Left renal pelvis (tissue), 4 donors: ENCODE measurements at regions not wholly inside any gene's neighbourhood (a gene's known extent, or its start where the extent isn't known, plus 50 kb on each side); places are given as distances from the start of the nearest gene placed in this dataset.
A peak's percentile ranks its signal among the peaks of the same experiment; 100 is the strongest.
"Not testable (repeated sequence)": the region's sequence is repeated elsewhere in the genome, so short reads cannot be mapped to it uniquely, and the experiment has no call there.

Source experiments
- DNase-seq, 4 donors: peaks; one replicate each; pipeline ENCODE4 v3.0.0-alpha.2; 2013; ENCODE audit warnings: low read depth in 4 of 4, low spot score in 3 of 4

DNA sequence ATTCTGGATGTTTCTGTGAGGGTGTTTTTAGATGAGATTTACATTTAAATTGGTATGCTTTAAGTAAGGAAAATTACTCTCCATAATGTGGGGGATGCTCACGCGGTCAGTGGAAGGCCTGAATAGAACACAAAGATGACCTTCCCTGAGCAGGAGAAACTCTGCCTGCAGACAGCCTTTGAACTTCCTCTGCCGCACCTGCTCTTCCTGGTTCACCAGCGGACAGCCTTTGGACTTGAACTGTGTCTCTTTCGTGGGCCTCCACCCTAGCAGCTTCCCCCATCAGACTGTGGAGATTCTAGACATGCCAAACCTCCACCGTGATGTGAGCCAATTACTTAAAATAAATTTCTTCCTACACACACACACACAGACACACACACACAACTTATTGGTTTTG lies 210.7 kb downstream of the EFCAB11 start:
- DNase-seq = no peak

DNA sequence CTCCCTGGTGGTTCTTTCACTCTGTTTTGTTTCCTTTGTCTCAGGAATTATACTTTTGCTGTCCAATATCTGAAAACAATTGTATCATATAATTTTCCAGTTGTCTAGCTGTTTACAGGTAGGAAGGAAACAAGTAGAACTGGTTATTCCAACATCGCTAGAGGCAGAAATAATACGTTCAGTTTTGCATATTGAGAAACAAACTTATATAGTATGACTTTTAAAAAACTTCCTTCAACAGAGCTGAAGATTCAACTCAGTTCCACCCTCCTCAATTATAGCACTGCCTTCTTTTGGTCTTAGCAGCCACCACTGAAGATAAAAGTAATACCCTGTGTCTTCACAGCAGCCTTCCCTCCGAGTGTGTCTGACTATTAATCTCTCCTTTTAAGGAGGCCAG lies 214.3 kb downstream of the EFCAB11 start:
- DNase-seq = no peak

DNA sequence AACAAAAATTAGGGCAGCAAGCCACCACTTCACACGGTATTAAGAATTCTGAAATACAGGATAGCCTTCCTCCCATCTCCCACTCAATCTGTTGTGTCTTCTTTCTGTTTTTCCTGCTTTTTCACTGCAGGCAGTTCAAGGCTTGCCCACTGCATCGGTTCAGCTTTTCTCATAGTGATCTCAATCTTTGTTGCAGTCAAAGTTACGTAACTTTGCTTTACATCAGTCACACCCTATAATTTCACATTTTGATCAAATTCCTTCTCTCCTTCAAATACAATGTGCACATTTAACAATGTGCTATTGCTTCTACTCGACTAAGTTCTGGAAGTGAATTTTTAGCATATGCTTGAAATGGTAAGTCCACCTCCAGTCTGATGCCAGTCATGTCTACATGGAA lies 217.6 kb downstream of the EFCAB11 start:
- no peak for DNase-seq

DNA sequence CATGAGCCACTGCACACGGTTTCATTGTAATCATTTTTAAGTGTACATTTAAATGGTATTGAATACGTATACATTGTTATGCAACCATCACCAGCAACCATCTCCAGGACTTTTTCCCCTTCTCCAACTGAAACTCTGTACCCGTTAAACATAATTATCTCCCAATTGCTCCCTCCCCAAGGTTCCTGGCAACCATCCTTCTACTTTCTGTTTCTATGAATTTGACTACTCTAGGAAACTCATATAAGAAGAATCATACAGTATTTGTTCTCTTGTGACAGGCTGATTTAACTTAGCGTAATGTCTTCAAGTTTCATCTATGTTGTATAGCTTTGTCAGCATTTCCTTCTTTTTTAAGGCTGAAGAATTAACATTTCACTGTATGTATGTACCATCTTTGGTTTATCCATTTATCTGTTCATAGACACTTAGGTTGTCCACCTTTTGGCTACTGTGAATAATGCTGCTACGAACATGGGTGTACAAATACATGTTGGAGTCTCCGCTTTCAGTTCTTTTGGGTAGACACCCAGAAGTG lies 223.1 kb downstream of the EFCAB11 start:
- no peak for DNase-seq

DNA sequence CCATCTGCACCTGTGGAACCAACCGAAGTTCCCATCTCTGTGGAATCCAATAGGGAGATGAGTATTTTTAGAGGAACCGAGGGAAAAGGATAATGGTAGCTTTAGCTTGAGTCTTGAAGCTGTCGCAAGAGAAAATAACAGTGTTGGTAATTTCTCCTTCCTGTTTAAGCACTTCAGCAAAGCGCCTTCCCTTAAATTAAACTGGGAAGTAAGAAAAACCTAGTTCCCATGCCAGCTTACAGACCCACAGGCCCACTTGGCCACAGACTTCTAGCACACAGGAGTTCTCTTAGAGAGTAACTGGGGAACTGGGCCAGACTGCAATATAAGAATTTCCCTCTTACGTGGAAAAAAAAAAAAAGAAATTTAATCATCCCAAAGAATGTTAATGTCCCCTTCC lies 223.8 kb downstream of the EFCAB11 start:
- DNase-seq = no peak

DNA sequence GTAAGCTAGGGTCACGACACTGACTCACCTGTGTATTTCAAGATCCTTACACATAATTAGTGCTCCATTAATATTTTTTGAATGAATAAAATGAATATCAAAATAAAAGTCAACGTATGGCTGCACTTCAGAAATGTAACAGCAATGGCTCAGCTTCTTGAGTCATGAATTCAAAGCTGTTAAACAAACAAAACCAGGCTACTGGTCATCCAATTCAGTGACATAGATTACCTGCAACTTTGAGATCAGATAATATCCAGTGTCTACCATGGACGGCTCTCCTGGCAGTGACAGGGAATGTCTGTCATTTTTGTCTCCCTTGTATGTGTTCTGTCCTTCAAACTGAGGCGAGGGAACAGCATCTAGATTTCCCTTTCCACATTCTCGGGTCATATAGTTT lies 225.6 kb downstream of the EFCAB11 start:
- no peak for DNase-seq

DNA sequence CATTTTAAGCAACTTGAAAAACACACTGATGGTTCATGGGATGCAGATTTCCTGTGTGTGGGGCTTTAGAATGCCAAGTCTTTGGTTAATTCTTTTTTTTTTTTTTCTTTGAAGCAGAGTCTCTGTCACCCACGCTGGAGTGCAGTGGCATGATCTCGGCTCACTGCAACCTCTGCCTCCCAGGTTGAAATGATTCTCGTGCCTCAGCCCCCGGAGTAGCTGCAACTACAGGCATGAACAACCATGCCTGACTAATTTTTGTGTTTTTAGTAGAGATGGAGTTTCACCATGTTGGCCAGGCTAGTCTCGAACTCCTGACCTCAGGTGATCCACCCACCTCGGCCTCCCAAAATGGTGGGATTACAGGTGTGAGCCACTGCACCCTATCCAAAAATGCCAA lies 228.3 kb downstream of the EFCAB11 start:
- not testable (repeated sequence) for DNase-seq

DNA sequence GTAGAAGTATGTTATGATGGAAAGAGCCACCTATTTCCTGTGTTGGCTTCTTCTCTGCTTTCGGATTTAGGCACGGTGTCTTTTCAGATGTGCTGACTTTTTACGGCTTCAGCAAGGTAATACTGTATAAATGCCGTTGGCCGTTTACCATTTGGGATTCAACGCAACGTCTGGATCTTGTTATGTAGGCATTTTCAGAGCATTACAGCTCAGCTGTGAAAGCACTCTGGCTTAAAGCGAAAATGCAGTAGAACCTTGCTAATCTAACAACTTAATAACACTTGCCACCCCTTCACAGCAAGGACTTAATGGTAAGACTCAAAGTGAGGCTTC lies 229.9 kb downstream of the EFCAB11 start:
- no peak for DNase-seq

DNA sequence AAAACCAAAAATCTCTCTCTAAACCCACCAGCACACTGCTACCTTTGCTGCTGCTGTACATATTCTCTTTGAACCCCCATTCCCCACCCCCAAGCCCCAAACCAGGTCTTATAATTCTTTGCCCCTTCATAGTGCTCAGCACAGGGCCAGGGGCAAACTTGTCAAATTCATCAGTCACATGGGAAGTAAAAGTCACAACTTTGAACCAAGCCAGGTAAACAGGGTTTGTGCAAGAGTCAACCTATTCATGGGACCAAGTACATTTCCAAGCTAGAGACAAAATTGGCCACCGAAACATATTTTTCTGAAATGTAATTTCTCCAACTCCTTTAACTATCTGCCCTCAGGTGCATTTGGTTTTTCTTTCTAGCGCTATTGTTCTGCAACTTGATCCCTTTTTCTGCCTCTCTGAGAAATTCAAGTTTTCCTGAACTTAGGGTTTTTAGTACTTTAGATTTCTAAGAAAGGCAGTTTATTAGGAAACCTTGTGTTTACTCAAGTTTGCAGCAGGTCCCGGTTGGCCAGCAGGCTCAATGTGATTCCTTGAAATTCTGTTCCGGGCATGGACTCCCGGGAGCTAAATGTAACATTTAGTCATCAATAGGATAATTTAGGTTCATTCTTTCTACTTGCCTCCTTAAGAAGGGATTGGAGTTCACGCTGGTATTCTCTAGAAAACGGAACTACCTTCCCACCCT lies 230.5 kb downstream of the EFCAB11 start:
- DNase-seq = no peak

DNA sequence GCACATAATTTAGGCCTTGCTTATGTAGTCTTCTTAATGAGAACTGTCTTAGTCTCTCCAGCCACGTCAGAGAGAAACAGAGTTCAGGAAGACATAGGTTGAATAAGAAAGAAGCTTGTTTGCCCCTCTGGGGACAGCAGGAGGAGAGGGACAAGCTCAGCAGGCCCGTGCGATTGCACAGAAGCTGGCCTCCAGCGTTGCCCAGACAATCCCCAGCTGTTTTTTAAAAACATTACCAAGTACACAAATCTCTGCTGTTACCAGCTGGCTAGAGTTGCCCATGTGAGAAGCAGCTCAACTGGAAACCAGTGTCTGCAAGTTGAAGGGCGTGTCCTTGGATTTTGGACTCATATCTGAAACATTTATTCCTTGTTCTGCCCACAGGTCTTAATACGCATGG lies 232.6 kb downstream of the EFCAB11 start:
- DNase-seq = no peak

DNA sequence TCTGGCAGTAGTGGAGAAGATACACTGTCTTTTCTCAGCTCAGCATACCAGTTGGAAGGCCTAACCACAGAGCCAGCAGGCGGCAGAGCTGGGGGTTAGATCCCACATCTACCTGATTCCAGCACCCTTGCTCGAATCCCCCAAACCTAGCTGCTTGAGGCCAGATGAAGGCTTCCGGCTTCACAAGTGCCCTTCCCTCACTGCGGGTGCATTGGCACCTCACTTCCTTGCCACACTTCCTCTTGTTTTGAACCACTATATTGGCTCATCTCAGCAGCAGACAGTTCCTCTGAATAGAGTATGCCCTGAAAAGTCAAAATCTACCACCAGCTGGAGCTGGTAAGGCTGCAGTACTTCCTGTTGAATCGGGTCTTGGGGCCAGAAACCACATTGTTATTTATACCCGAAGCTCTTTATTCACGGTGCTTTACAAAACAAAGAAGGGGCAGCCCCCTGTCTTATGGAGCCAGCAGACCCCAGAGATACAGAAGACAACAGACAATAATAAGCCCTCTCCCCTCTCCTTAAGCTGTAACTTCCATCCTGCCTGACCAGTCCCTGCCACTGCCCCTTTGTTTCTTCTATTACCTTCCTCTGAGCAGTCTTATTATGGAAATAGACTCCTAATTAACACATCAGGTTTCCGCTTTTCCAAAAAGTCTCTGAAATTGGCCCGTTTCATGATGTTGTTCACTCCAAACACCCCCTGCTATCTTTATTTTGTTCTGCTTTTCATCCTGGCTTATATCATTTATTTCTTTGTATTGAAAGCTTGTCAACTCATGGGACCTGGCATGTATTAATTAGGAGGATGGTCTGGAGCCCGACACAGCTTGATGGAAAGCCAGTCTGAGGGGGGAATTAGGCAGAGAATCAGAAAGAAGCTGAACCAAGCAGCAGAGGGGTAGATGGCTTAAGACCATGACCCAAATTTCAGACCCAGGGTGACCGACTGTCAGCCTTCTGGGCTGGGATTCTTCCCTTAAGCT lies 233.5 kb downstream of the EFCAB11 start:
- no peak for DNase-seq

DNA sequence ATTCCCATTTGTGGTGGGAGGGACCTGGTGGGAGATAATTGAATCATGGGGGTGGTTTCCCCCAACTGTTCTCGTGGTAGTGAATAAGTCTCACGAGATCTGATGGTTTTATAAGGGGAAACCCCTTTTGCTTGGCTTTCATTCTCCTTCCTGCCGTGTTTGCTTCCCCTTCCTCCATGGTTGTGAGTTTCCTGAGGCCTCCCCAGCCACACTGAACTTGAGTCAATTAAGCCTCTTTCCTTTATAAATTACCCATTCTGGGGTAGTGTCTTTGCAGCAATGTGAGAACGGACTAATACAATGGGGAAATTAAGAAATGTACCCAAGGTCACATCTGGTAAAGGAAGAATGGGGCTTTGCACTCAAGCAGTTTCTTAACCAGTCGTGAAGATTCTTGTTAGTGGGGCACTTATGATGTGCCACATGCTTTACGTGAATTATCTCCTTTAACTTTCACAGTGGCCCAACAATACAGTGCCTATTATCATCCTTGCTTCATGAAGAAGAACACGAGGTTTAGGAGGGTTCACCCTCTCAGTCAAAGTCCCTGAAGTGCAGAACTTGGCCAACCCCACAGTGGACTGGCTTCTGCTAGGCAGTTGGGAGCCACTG lies 234.3 kb downstream of the EFCAB11 start:
- DNase-seq = no peak

DNA sequence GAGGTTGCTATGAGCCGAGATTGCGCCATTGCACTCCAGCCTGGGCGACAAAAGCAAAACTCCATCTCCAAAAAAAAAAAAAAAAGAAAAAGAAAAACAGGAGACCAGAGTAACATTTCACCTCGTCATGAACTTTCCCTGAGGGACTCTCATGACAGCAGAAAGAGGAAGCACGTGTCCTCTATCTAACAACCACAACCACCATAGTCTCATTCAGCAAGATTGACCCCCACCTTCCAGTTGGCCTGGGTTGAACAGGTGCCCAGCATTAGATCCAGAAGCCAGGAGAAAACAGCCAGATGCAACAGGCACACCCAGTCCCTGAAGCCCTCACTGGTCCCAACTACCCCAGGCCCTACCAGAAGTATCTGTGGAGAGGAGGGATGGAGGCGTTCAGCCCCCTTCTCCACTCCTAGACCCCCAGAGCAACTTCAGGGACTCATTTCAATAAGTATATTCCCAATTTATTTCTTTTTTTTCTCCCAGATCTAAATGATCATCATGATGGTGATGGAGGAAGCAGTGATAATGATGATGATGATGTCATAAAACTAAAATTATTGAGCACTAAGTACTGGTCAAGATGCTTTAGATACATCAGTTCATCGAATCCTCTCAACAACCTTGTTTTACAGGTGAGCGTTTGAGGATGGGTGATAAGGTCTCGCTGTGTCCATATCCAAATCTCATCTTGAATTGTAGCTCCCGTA lies 235.0 kb downstream of the EFCAB11 start:
- DNase-seq = no peak

DNA sequence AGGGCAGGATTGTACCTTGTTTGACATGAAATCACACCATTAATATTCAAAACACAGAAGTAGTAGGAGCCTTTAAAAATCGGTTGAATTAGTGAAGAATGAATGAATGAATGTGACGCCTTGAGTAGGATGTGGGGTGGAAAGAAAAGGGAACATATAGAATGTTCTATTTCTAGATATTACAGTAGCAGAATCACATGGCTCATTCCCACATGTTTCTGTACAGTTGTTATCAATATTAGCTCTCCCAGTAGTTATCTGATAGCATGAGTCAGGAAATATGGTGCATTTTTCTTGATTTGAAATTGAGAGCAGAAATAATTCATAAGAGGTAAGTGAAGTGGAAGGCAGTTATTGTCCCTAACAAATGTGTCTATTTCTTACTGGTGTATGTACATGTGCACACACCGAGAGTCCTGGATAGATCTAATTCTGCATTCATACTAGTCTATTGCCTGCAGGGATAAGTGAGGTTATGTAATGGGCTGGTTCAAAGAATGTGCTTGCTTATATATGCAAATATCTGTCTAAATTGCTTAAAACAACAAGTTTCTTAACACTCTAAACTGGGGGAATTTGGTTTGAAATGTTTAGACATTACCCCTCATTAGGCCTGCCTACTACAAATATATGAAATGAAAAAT lies 245.4 kb downstream of the EFCAB11 start:
- DNase-seq = no peak

DNA sequence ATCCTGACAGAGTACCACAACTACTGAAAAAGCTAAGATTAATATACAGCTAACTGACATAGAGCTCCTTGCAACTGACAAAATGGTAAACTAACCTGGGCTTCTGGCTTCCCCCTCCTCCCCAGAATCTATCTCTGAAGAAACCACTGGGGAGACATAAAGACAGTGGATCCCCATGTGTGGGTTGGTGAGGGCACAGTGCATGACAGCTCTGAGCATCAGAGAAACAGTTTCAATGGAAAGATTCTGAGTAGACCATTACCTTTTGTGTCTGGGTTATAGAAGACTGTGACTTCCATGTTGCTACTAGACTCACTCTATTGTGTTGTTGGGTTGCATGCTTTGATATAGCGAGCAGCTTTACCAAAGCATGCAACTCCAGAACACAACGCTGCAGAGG lies 247.4 kb downstream of the EFCAB11 start:
- DNase-seq = no peak

DNA sequence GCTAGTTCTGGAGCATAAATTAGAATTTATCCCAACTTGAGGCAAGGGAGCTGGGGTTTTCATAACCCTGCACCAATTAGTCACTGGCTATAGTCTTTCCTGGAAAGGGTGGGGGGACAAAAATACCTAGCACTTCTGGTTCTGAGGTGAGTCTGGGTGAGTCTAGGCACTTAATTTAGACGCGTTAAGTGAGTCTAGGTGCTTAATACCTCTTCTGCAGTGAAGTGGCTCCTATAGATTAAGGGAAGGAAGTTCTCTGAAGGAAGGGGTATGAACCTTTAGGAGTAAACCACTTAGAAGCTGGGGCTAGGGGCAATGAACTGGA lies 251.7 kb downstream of the EFCAB11 start:
- DNase-seq = no peak

DNA sequence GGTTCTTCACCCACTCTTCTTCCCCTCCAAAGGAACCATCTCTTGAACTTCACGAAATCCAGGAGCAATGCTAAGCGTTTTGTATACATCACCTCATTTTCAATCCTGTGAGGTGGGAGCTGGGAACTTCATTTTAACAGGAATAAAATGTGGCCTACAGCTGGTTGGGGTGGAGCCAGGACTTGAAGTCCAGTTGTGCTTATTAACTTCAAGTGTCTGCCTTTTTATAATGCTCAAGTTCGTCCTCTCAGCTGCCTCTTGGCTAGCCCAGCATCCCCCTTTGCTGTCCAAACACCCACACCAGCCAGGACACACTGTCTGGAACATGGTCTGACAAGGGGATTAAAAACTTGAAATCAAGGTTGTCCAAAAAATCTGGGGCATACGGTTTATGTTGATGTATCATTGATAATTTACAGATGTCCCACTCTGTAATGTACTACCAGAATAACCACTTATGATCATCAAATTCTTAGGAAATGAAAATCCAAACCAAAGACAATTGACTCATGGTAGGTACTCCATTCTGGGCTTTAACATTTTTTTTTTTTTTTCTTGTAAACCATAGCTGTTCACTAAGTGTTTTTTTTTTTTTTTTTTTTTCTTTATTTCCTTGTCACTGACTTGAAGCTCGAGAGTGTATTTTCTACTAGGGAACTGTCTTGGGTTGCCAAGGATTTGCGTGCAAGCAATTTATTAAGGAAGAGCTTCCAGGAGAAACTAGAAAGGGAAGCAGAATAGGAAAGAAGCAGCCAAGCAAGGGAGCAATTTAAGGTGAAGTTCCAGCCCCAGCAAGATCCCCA lies 252.3 kb downstream of the EFCAB11 start:
- DNase-seq = peak in 3 of 4 donors; percentile 20 to 43 (median 40)

DNA sequence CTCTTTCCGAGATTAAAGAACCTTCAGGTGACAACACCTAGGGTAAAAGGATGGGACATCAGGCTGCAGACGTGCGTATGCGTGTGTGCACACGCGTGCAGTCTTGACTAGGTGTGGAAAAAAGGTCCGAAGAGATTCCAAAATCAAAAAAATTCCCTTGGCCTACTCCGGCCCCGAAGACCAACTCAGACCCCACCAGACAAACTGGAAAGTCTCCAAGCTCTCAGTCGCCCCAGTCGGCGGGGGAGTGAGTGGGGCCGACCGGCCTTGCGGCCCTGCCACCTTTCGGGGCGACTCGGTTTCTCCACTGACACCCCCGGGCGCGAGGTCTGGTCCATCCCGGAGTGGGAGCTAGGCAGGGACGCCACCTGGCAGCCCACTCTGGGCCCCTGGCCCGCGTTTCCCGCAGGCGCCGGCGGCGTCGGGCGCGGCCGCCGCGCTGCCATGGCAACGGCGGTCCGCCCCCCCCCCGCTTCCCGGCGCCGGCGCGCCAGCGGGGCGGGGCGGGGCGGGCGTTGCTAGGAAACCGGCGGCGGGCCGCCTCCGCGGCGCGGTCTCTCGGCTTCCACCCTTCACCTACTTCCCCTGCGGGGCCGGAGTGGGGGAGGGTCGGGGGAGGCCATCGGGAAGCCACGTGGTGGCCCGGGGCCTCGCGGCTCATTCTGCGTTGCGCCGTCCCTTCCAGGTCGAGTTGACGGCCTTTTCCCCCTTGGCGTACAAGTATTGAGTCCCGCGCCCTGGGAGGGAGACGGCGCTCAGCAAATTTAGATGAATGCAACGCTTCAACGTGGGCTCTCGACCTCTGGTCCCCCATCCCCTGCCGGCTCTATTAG lies 253.1 kb downstream of the EFCAB11 start:
- DNase-seq = peak; percentile 61 to 73 (median 68)

DNA sequence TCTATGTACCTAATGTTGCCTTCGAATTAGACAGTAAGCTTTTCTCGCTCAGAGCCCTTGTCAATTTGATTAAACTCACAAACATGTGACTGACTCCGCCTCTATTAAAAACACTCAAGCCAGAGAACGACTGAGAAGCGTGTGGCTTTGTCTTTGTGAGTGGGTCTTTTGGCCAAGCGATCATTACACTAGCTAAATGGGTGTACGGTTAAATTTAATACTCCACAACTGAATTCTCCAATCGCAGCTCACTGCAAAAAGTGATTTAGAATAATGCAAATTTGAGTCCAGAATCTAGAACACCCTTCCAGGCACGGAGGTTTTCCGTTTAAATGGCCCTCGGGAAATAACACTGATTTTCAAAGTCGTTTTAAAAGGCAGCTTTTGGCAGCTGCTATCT lies 253.7 kb downstream of the EFCAB11 start:
- peak in 1 of 4 donors; percentile 12 for DNase-seq
